ENCODE measurements at regions not wholly inside any gene's neighbourhood (a gene's known extent, or its start where the extent isn't known, plus 50 kb on each side); places are given as distances from the start of the nearest gene placed in this dataset.

DNA sequence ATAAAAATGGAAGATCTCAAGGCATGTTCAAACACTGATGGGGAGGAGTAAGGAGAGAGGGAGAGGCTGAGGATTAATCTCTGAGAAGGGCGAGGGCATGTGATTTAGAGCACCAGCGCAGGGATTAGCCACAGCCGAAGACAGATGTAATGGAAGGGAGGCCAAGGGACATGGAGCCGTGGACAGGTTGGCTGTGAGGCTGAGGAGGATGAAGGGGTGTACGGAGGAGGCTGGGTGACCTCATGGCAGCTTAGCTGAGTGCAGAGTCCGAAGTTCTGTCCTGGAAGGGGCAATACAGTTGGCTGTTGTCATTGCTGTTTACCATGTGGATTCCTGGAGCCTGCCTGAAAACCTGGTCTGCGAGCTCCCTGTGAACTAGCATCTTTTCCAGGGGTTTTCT lies 342.8 kb downstream of the RPS6KC1 start:
- H3K4me3 ChIP-seq (ENCODE audit: low read depth, low read length), result no peak overlapping the region
- no peak for DNase-seq (ENCODE audit: low read depth)
- TF ChIP-seq CTCF (IDR thresholded peaks at IDR 0.05; ENCODE audit: control insufficient read depth, extremely low read depth, insufficient read depth), result no peak

GRCh38 chr1:213394837-213395236 lies 343.8 kb downstream of the RPS6KC1 start:
- TF ChIP-seq CTCF (IDR thresholded peaks at IDR 0.05; ENCODE audit: control insufficient read depth, extremely low read depth, insufficient read depth), result no peak
- no peak overlapping the region for H3K4me3 ChIP-seq (ENCODE audit: low read depth, low read length)
- no peak for DNase-seq (ENCODE audit: low read depth)

DNA sequence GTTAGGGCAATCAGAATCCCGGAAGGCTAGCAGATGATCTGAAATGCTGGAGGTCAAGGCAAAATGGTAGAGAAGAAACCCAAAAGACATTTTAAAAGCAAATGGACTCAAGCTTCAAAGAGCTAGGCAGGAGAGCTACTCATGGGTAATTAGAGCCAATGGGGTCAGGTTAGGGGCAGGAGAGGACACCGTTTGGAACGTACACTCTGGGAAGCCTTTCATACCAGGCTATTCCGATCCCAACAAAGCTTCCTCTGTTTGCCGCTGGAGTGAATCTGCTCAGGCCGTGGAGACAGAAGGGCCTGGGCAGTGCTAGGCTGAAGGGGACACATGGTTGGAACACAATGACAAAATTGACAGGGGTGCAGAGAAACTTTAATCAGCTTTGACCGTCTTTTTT lies 346.6 kb downstream of the RPS6KC1 start:
- TF ChIP-seq CTCF (IDR thresholded peaks at IDR 0.05; ENCODE audit: control insufficient read depth, extremely low read depth, insufficient read depth), result no peak
- H3K4me3 ChIP-seq (ENCODE audit: low read depth, low read length), result no peak overlapping the region
- no peak for DNase-seq (ENCODE audit: low read depth)

DNA sequence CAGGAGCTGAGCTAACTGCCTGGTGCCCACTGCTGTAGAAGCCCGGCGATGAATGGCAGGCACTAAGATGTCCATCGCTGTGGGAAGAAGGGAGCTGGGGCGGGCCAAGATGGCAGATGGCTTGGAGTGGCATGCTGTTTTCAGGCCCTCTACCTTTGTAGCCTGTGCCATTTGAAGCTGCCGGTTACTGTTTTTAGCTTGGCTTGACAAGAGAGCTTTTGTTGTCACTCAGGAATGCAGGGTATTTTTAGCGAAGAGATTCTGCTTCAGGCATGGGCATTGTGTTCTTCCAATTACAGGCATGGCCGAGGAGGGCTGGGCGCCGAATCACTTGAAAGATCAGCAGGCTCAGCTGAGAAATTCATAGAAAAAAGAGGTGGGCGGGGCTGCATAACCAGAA lies 348.7 kb downstream of the RPS6KC1 start:
- DNase-seq (ENCODE audit: low read depth), result no peak
- TF ChIP-seq CTCF (IDR thresholded peaks at IDR 0.05; ENCODE audit: control insufficient read depth, extremely low read depth, insufficient read depth), result no peak
- H3K4me3 ChIP-seq (ENCODE audit: low read depth, low read length), result no peak overlapping the region

DNA sequence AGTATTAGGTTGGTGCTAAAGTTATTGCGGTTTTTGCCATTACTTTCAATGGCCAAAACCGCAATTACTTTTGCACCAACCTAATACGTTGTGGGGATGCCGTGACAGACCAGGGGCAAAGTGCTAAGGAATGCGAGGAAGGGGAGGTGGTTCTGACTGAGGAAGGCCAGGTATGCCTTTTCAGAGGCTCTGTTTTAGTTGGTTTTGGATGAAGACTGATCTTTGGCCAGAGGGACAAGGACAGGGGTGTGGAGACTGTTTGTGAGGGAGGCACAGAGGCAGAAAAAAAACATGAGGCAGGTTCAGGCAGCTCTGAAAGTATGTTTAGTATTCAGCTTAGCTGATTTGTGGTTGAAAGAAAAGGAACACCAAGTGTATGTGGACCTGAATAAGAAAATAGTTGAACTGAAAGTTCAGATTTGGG lies 358.2 kb downstream of the RPS6KC1 start:
- TF ChIP-seq CTCF (IDR thresholded peaks at IDR 0.05; ENCODE audit: control insufficient read depth, extremely low read depth, insufficient read depth), result no peak
- H3K4me3 ChIP-seq (ENCODE audit: low read depth, low read length), result no peak overlapping the region
- DNase-seq (ENCODE audit: low read depth), result no peak

DNA sequence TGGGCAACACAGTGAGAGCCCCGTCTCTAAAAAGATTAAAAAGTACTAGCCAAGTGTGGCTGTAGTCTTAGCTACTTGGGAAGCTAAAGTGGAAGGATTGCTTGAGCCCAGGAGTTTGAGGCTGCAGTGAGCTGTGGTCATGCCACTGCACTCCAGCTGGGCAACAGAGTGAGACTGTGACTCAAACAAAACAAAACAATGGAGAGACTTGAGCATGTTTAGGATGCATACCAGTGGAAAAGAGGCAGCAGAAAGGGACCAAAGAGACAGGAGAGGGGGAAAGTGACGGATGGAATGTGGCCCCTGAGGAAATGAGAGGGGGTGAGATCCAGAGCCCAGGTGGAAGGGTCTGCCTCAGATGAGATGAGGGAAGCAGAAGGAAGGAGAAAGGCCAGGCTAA lies 358.9 kb downstream of the RPS6KC1 start:
- DNase-seq (ENCODE audit: low read depth), result no peak
- no peak overlapping the region for H3K4me3 ChIP-seq (ENCODE audit: low read depth, low read length)
- TF ChIP-seq CTCF (IDR thresholded peaks at IDR 0.05; ENCODE audit: control insufficient read depth, extremely low read depth, insufficient read depth), result no peak

GRCh38 chr1:213414346-213414745 lies 363.3 kb downstream of the RPS6KC1 start:
- TF ChIP-seq CTCF (IDR thresholded peaks at IDR 0.05; ENCODE audit: control insufficient read depth, extremely low read depth, insufficient read depth), result no peak
- DNase-seq (ENCODE audit: low read depth), result no peak
- no peak overlapping the region for H3K4me3 ChIP-seq (ENCODE audit: low read depth, low read length)
